ENCODE measurements at regions not wholly inside any gene's neighbourhood (a gene's known extent, or its start where the extent isn't known, plus 50 kb on each side); places are given as distances from the start of the nearest gene placed in this dataset.
"Not testable (repeated sequence)": the region's sequence is repeated elsewhere in the genome, so short reads cannot be mapped to it uniquely, and the experiment has no call there.

DNA sequence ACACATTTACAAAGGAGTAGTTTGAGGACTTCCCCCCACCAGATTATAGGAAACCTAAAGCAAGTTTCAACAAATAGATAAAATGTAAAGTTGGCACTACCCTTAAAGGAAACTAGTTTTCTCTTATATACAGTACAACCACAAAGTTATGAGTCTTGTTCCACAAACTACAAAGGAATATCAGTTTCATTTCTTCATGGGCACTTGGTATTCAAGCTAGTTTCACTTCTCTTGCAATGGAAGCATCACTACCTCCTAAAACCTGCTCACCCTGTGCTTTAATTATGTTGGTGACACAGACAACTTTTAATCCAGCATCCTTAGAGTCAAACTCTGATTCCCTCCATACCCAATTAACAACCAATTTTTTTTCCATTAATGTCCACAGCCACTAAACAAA is 707.0 kb downstream of the ROBO2 start:
- H3K27me3 ChIP-seq (replicated peaks; ENCODE audit: control insufficient read depth, insufficient read depth, low read length): no peaks in the 10 kb centered on the region
- DNase-seq (ENCODE audit: extremely low read depth, insufficient read length): no peak
- H3K36me3 ChIP-seq (ENCODE audit: control insufficient read depth, insufficient read depth, low read length): no peaks in the 10 kb centered on the region
- H3K4me3 ChIP-seq (replicated peaks; ENCODE audit: low read depth, low read length): no peak overlapping the region
- TF ChIP-seq, protein P1, sequence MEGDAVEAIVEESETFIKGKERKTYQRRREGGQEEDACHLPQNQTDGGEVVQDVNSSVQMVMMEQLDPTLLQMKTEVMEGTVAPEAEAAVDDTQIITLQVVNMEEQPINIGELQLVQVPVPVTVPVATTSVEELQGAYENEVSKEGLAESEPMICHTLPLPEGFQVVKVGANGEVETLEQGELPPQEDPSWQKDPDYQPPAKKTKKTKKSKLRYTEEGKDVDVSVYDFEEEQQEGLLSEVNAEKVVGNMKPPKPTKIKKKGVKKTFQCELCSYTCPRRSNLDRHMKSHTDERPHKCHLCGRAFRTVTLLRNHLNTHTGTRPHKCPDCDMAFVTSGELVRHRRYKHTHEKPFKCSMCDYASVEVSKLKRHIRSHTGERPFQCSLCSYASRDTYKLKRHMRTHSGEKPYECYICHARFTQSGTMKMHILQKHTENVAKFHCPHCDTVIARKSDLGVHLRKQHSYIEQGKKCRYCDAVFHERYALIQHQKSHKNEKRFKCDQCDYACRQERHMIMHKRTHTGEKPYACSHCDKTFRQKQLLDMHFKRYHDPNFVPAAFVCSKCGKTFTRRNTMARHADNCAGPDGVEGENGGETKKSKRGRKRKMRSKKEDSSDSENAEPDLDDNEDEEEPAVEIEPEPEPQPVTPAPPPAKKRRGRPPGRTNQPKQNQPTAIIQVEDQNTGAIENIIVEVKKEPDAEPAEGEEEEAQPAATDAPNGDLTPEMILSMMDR (IDR thresholded peaks at IDR 0.05; ENCODE audit: insufficient read depth, low read length, poor library complexity, severe bottlenecking): no peak

DNA sequence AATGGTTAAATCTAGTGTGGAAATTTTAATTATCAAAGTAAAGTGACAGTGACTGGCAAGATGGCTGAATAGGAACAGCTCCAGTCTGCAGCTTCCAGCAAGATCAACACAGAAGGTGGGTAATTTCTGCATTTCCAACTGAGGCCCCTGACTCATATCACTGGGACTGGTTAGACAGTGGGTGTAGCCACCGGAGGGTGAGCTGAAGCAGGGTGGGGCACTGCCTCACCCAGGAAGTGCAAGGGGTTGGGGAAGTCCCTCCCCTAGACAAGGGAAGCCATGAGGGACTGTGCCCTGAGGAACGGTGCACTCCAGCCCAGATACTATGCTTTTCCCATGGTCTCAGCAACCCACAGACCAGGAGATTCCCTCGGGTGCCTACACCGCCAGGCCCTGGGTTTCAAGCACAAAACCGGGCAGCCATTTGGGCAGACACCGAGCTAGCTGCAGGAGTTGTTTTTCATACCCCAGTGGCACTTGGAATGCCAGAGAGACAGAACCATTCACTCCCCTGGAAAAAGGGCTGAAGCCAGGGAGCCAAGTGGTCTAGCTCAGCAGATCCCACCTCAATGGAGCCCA is 716.6 kb downstream of the ROBO2 start:
- not testable (repeated sequence) for H3K27me3 ChIP-seq (replicated peaks; ENCODE audit: control insufficient read depth, insufficient read depth, low read length); DNase-seq (ENCODE audit: extremely low read depth, insufficient read length); H3K4me3 ChIP-seq (replicated peaks; ENCODE audit: low read depth, low read length); H3K36me3 ChIP-seq (ENCODE audit: control insufficient read depth, insufficient read depth, low read length)

DNA sequence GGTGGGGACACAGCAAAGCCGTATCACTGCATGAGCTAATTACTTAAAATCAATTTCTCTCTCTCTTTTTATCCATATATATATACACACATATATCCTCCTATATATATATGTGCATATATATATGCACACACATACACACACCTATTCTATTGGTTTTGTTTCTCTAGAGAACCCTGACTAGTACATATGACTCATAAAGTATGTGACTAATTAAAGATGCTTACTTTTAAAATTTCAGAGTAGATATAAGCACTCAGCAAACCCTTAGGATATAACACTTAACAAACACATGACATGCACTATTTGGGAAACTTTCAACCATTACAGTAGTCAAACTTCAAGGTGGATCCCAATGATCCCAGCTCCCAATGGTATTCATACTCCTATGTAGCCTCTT is 732.6 kb downstream of the ROBO2 start:
- Histone ChIP-seq H3K27me3 (replicated peaks; ENCODE audit: control insufficient read depth, insufficient read depth, low read length) (no peaks in the 10 kb centered on the region), H3K4me3 (replicated peaks; ENCODE audit: low read depth, low read length) (no peak overlapping the region), H3K36me3 (ENCODE audit: control insufficient read depth, insufficient read depth, low read length) (no peaks in the 10 kb centered on the region)
- no peak for DNase-seq (ENCODE audit: extremely low read depth, insufficient read length)
- TF ChIP-seq, protein P1 (IDR thresholded peaks at IDR 0.05; ENCODE audit: insufficient read depth, low read length, poor library complexity, severe bottlenecking): no peak

DNA sequence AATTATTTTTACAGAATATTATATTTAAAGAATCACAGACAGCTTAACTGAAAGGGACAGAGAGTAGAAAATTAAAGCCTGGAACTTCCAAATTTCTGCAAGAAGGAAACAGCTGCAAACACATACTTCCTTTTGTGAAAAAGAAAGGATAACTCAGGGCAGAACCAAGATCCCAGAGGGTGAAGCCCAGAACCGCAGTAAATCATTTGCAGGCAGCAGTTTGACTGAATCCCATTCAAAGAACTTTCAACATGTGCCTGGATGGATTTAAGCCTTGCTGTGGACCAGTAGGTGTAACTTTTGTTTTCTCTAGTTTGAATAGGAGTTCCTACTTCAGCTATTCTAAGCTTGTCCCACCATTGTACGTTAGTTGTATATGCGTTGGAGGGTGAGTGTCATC is 733.2 kb downstream of the ROBO2 start:
- no peaks in the 10 kb centered on the region for H3K36me3 ChIP-seq (ENCODE audit: control insufficient read depth, insufficient read depth, low read length)
- H3K27me3 ChIP-seq (replicated peaks; ENCODE audit: control insufficient read depth, insufficient read depth, low read length): no peaks in the 10 kb centered on the region
- H3K4me3 ChIP-seq (replicated peaks; ENCODE audit: low read depth, low read length): no peak overlapping the region
- TF ChIP-seq, protein P1 (IDR thresholded peaks at IDR 0.05; ENCODE audit: insufficient read depth, low read length, poor library complexity, severe bottlenecking): no peak
- no peak for DNase-seq (ENCODE audit: extremely low read depth, insufficient read length)

DNA sequence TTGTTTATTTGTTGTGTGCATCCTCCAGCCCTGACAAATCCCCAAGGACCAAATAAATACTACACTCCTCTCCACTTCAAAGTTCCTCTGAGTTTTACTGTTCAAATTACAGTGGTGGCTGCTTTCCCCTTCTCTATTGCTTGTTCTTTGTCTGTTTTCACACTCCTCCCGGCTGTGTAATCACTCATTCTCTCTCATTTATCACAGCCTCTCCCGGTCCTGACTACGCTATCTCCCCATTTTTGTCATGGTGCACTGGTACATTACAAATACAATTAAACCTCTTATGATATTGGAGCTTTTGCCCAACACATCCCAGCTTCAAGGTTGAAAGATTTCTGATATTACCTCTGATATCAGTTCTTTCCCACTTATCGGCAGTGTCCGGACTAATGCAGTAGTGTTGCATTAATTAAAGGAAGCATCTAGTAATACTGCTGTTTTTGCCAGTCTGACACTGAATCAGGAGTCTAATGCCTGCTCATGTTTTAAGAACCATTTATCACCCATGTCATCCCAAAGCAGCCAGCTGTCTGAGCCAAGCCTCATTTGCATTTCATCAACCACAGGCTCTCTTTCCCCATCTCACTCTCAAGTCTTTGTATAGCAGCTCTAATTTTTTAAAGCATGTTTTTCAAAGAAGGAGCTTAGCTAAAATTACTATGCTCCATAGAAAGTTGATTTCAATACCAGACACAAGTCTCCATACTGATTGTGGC is 740.5 kb downstream of the ROBO2 start:
- no peak overlapping the region for H3K4me3 ChIP-seq (replicated peaks; ENCODE audit: low read depth, low read length)
- H3K27me3 ChIP-seq (replicated peaks; ENCODE audit: control insufficient read depth, insufficient read depth, low read length): no peaks in the 10 kb centered on the region
- no peak for DNase-seq (ENCODE audit: extremely low read depth, insufficient read length)
- no peaks in the 10 kb centered on the region for H3K36me3 ChIP-seq (ENCODE audit: control insufficient read depth, insufficient read depth, low read length)
- TF ChIP-seq, protein P1 (IDR thresholded peaks at IDR 0.05; ENCODE audit: insufficient read depth, low read length, poor library complexity, severe bottlenecking): no peak

DNA sequence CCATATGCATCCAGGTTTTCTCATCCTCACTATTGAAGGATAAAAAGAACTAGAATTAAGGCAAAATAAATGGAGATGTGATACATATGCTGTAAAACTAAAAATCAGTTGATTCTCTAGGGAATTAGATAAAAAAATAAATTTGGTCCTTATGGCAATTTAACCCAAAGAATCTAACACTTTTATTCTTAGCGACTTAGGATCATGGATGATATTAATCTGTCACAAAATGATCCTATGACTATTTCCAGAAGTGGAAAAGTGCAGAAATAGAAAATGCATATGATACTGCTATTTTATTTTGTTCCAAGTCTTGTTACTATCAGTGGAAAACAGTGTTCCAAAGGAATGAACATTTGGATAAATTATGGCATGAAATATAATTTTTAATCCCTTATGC is 746.3 kb downstream of the ROBO2 start:
- H3K4me3 ChIP-seq (replicated peaks; ENCODE audit: low read depth, low read length): no peak overlapping the region
- TF ChIP-seq, protein P1 (IDR thresholded peaks at IDR 0.05; ENCODE audit: insufficient read depth, low read length, poor library complexity, severe bottlenecking): no peak
- DNase-seq (ENCODE audit: extremely low read depth, insufficient read length): no peak
- no peaks in the 10 kb centered on the region for H3K27me3 ChIP-seq (replicated peaks; ENCODE audit: control insufficient read depth, insufficient read depth, low read length)
- no peaks in the 10 kb centered on the region for H3K36me3 ChIP-seq (ENCODE audit: control insufficient read depth, insufficient read depth, low read length)

Measured in GM06990 (cell line).